GM12872 (cell line): ENCODE measurements at regions not wholly inside any gene's neighbourhood (a gene's known extent, or its start where the extent isn't known, plus 50 kb on each side); places are given as distances from the start of the nearest gene placed in this dataset.

Experiments used
- TF ChIP-seq, protein P1 (sequence below): IDR thresholded peaks from 3 replicates; pipeline ENCODE4 v1.5.1; 2011; ENCODE audit warnings: low read depth, mild to moderate bottlenecking, low read length, moderate library complexity; ENCODE audit not compliant: insufficient read depth

DNA sequence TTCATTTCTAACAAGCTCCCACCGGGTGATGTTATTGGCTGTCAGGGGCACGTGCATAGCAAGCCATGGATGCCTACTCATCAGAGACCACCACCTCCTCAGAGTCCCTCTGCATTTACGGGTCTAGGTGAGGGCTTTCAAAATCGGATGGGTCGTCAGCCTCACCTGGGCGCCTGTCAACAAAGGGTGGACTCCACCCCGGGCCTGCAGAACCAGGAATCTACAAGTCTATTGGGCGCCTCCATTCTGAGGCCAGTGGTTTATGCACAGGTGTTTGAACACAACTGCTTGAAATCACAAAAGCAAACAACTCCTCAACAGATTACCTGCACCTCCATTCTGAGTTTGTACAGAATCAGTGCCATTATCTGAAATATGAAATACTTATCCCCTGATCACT, 318.9 kb downstream of the PTTG2 start:
- TF ChIP-seq, protein P1, sequence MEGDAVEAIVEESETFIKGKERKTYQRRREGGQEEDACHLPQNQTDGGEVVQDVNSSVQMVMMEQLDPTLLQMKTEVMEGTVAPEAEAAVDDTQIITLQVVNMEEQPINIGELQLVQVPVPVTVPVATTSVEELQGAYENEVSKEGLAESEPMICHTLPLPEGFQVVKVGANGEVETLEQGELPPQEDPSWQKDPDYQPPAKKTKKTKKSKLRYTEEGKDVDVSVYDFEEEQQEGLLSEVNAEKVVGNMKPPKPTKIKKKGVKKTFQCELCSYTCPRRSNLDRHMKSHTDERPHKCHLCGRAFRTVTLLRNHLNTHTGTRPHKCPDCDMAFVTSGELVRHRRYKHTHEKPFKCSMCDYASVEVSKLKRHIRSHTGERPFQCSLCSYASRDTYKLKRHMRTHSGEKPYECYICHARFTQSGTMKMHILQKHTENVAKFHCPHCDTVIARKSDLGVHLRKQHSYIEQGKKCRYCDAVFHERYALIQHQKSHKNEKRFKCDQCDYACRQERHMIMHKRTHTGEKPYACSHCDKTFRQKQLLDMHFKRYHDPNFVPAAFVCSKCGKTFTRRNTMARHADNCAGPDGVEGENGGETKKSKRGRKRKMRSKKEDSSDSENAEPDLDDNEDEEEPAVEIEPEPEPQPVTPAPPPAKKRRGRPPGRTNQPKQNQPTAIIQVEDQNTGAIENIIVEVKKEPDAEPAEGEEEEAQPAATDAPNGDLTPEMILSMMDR, result no peak

DNA sequence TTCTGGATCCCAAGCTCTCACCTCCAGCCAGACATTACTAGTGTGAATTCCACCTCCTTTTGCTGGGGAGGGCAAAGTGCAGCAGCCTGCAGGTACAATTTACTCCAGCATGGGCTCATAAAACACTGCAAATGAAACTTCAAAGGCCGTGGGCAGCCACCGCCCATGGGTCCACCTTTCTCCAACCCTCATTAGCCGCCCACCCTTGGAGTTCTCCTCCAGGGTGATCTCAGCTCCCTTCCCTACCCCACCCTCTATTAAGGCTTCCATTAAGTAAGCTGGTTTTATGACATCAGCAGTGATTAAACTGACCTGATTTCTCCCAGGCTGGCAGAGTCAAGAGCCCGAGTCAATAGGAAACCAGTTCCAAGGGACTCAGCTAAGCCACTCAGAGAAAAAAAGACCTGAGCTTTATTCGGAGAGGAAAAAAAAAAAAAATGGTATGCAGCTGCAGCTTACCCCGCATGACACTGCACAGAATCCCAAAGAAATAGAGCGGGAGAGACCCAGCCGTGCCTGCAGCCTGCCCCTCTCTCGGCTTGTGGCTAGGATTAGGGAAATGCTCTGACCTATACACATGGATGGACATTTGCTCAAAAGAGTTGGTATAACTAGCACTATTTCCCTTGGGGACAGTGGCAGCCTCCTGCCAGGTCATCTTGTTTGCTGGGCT, 319.6 kb downstream of the PTTG2 start:
- TF ChIP-seq, protein P1, result no peak

DNA sequence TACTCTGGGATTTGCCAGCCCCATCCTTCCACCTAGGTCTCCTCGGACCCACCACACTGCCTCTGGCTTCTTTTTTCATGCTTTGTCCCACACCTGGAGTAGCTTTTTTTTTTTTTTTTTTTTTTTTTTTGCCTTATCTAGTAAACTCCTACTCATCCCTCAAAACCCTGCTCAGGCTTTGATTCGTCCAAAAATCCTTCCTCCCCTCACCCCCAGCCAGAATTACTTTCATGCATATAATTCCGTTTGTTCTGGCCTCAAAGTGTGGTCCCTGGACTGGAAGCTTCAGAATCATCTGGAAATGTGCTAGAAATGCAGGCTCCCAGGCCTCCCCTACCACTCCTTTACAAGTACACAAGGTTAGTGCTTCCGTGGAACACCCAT, 320.1 kb downstream of the PTTG2 start:
- TF ChIP-seq, protein P1, result no peak

DNA sequence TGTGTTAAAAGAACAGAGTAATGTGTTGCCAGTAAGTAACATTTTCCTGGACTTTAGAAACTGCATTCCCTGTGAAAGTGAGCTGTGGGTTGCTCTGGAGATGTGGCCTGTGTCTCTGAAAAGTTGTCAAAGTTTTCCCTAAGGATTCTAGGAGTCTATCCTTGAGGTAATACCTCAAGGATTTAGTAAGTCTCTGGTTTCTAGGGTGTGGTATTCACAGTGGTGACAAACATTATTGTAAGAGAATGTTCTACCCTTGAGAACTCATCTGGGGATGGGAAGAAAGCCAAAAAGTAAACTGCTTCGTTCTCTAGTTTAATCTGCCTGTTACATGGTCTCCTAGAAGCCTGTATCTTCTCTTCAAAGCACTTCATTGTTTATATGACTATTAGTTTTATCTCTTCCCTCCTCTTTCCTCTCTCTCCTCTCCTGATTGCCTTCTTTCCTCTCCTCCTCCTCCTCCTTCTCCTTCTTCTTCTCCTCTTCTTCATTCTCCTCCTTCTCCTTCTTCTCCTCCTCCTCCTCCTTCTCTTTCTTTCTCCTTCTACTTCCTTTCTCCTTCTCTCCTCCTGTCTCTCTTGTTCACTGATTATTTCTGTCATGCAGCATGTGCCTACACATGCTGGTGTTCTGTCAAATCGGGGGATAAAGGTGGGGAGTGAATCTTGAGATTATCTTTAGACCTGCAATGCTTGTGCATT, 321.3 kb downstream of the PTTG2 start:
- TF ChIP-seq, protein P1, result no peak

DNA sequence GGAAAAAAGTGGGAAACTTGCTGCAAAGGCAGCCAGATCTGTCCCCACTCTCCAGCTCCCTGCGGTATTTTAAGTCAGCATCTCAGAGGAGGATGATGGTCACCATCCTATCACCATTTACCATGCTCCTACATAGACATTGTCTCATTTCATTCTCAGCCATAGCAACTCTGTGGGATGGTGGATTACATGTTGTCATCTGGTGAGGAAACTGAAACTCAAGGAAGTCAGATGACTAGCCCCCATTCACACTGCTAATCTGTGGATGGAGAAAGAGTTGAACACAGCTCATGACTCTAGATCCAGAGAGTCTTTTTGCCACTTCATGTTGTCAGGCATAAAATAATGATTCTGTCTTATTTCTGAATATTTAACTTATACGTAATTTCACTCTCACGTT, 323.5 kb downstream of the PTTG2 start:
- TF ChIP-seq, protein P1, result no peak

DNA sequence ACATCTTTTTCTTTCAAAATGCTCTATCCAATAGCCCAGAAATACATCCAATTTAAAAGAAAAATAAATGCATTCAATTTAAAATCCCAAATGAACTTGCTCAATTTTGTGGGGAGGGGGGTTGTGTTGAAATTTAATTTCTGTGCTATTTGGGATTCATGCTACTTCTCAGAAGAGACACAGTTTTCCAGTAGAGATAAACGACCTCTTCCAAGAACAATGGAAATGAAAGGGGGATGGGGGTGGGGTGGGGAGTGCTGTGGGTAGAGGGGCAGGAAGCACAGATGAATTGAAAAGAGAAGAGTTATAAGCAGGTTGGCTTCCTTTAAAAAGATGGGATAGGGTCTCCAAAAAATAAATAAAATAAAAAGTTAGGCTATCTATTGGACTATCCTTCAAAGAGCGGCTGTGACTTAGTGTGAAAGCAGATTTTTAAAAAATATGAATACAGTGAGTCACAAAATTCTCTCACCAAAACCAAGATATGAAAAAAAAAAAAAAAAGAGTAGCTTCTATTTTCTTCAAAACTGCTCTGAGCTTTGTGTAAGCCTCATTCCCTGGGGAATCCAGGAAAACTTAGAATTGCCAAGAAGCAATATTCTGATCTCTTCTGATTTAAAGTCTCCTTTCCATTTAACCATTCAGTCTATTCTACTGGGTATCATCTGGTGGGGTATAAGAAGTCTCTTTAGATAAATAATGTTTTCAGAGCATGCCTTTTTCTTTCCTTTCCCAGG, 324.3 kb downstream of the PTTG2 start:
- TF ChIP-seq, protein P1, result no peak

DNA sequence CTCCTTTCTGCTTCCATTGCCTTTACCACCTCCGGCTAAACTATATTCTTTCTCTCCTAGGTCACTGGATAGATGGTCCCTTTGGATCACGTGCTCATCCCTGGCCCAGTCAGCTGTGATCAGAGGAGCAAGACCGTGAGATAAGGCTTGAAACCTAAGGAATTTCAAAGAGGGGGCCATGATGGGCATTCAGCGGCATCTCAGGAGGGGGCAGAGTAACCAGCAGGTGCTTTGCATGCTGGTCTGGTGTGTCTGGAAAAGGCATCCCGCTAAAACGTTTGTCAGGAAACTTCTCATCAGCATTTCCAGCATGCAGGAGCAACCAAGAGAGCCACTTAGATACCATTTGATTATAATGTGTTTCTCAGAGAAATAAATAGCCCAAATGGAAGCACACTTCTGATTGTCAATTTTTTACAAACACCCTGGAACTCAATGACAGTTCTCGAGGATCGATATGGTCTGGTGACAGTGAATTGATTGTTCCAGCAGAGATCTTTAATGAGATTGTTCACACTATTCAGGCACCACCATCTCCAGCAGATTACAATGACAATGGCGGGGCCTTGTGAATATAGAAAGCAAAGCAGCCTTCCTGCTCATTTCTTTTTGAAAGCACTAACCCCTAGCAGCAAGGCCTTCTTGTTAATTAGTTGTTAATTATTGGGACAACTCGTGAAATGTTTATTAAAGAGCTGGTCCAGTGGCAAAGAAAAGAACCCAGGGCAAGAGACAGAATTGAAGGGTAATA, 327.1 kb downstream of the PTTG2 start:
- TF ChIP-seq, protein P1, result no peak
